ENCODE measurements at regions not wholly inside any gene's neighbourhood (a gene's known extent, or its start where the extent isn't known, plus 50 kb on each side); places are given as distances from the start of the nearest gene placed in this dataset.

DNA sequence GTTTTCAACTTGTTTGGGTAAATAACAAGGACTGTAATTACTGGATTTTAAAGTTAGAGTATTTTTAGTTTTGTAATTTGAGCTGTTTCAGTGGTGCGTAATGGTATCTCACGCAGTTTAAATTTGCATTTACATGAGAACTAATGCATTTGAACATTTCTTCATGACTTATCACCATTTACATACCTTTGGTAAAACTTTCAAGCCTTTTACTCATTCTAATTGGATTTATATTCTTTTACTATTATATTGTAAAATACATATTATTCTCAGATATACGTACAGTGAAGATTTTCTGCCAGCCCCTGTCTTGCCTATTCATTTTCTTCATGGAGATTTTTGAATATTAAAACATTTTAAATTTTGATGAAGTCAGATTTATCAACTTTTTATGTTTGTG, 703.8 kb downstream of the MECOM start:
- Mint-ChIP-seq H3K4me1 (no peaks in the 10 kb centered on the region), H3K9me3 (no peaks in the 10 kb centered on the region), H3K27me3 (no peaks in the 10 kb centered on the region), H3K27ac (no peak overlapping the region), H3K4me3 (no peak overlapping the region), H3K36me3 (ENCODE audit: low read depth) (no peaks in the 10 kb centered on the region)
- POLR2A ChIA-PET = no interaction called here
- intact Hi-C loops (cut with micrococcal nuclease) = no loop called here
- TF ChIP-seq, protein P1, sequence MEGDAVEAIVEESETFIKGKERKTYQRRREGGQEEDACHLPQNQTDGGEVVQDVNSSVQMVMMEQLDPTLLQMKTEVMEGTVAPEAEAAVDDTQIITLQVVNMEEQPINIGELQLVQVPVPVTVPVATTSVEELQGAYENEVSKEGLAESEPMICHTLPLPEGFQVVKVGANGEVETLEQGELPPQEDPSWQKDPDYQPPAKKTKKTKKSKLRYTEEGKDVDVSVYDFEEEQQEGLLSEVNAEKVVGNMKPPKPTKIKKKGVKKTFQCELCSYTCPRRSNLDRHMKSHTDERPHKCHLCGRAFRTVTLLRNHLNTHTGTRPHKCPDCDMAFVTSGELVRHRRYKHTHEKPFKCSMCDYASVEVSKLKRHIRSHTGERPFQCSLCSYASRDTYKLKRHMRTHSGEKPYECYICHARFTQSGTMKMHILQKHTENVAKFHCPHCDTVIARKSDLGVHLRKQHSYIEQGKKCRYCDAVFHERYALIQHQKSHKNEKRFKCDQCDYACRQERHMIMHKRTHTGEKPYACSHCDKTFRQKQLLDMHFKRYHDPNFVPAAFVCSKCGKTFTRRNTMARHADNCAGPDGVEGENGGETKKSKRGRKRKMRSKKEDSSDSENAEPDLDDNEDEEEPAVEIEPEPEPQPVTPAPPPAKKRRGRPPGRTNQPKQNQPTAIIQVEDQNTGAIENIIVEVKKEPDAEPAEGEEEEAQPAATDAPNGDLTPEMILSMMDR (IDR thresholded peaks at IDR 0.05) = no peak
- DNase-seq (no peak), ATAC-seq (ENCODE audit: low read depth) (no peak)
- CTCF ChIA-PET = no interaction called here

DNA sequence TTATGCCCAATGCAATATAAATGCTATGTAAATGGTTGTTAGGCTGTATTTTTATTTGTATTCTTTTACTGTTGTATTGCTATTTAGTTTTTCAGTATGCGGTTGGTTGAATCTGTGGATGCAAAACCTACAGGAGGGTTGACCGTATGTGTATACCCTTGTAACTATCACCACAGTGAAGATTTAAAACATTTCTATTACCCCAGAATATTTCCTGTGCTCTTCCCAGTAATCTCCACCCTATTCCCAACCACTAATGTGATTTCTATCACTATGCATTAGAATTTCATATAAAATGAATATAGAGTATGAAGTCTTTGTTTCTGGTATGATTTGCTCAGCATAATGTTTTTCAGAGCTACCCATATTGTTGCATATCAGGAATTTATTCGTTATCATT, 705.0 kb downstream of the MECOM start:
- Mint-ChIP-seq H3K36me3 (ENCODE audit: low read depth) (no peaks in the 10 kb centered on the region), H3K9me3 (no peaks in the 10 kb centered on the region), H3K4me1 (no peaks in the 10 kb centered on the region), H3K27ac (no peak overlapping the region), H3K27me3 (no peaks in the 10 kb centered on the region), H3K4me3 (no peak overlapping the region)
- ChIA-PET POLR2A (no interaction called here), CTCF (no interaction called here)
- TF ChIP-seq, protein P1 (IDR thresholded peaks at IDR 0.05) = no peak
- no peak for DNase-seq
- intact Hi-C loops (cut with micrococcal nuclease) = no loop called here
- ATAC-seq (ENCODE audit: low read depth) = no peak

DNA sequence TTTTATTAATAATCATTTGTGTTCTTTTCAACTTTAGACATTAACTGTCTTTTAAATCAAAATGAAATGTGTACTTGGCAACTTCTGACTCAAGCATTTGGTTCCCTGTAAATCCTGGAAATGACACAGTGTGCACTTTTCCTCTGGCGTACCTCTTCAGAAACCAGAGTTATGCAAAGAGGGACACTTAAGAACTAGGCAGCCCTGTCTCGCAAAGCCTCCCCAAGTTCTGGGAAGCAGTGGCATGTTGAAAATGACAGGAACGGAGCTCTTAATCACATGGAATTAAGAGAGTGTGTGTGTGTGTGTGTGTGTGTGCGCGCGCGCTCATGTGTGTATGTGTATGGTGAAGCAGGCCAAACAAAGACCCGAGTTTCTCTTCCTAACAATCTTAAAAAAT, 707.4 kb downstream of the MECOM start:
- Mint-ChIP-seq H3K27ac (no peak overlapping the region), H3K4me1 (no peaks in the 10 kb centered on the region), H3K9me3 (no peaks in the 10 kb centered on the region), H3K4me3 (no peak overlapping the region), H3K36me3 (ENCODE audit: low read depth) (no peaks in the 10 kb centered on the region), H3K27me3 (no peaks in the 10 kb centered on the region)
- ChIA-PET CTCF (no interaction called here), POLR2A (no interaction called here)
- no peak for DNase-seq
- TF ChIP-seq, protein P1 (IDR thresholded peaks at IDR 0.05) = no peak
- no peak for ATAC-seq (ENCODE audit: low read depth)
- intact Hi-C loops (cut with micrococcal nuclease) = no loop called here

DNA sequence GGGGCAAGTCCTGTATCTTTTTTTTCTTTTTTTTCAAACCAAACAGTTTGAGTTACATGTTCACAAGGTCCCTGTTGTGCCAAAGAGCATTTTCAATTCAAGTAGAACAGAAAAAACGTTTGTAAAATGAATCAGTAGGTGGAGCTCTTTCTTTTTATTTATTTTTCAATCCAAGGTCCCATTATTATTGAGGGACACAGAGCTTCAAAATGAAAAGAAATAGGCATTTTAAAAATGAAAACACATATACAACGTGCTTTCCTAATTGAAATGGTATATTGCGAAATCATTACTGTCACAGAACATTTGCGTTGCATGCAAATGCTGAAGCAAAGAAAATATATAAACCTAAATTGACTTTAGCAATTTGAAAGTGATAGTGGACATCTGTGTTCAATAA, 711.0 kb downstream of the MECOM start:
- TF ChIP-seq, protein P1 (IDR thresholded peaks at IDR 0.05) = no peak
- no peak for DNase-seq
- ChIA-PET POLR2A (no interaction called here), CTCF (no interaction called here)
- Mint-ChIP-seq H3K4me3 (no peak overlapping the region), H3K27ac (no peak overlapping the region), H3K9me3 (no peaks in the 10 kb centered on the region), H3K27me3 (no peaks in the 10 kb centered on the region), H3K36me3 (ENCODE audit: low read depth) (no peaks in the 10 kb centered on the region), H3K4me1 (no peaks in the 10 kb centered on the region)
- no peak for ATAC-seq (ENCODE audit: low read depth)
- intact Hi-C loops (cut with micrococcal nuclease) = no loop called here

DNA sequence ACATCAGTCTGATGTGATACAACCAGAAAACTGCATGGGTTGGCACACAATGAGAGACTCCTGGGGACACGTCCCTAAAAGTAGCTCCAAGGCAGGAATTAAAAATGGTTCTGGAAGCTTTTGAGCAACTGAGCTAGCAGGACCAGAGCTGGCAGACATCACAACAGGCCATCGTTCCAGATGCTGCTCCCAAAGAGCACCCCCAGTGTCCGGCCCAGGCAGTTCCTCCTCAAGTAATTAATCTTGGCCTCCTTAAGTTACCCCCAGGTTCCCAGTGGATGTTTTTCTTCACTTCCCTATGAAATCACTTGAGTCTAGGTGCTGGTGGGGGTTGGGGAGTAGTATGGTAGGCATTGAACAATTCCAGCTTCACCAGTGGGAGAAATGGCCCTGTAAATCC, 711.6 kb downstream of the MECOM start:
- Mint-ChIP-seq H3K9me3 (no peaks in the 10 kb centered on the region), H3K4me3 (no peak overlapping the region), H3K4me1 (no peaks in the 10 kb centered on the region), H3K27me3 (no peaks in the 10 kb centered on the region), H3K27ac (no peak overlapping the region), H3K36me3 (ENCODE audit: low read depth) (no peaks in the 10 kb centered on the region)
- ATAC-seq (ENCODE audit: low read depth) (no peak), DNase-seq (no peak)
- ChIA-PET POLR2A (no interaction called here), CTCF (no interaction called here)
- intact Hi-C loops (cut with micrococcal nuclease) = no loop called here
- TF ChIP-seq, protein P1 (IDR thresholded peaks at IDR 0.05) = no peak
